ENCODE measurements at regions not wholly inside any gene's neighbourhood (a gene's known extent, or its start where the extent isn't known, plus 50 kb on each side); places are given as distances from the start of the nearest gene placed in this dataset.
A peak's percentile ranks its signal among the peaks of the same experiment; 100 is the strongest.

DNA sequence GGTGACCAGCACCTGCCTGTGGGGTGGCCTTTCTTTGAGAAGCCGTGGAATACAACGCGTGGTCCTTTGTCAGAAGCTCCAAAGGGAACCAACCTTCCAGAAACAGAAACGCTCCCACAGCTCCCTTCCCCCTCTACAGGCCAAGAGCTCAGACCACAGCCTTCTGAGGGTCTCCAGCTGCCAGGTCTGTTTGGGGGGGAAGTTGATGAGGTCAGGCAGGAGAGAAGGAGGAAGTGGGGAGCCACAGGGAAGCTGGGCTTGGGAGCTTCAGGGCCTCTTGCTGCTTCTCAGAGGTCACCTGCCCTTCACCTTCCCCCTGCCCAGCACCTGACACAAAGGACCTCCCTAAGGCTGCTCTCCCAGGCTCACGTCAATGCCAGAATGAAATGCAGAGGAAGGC, 287.7 kb upstream of the ID2 start:
- 72 to 92% (median 73%) methylated on average over 5 of the region's 5 CpGs for WGBS, 3 donors
- H3K27ac ChIP-seq (ENCODE audit: low read depth, low read length): no peak overlapping the region

DNA sequence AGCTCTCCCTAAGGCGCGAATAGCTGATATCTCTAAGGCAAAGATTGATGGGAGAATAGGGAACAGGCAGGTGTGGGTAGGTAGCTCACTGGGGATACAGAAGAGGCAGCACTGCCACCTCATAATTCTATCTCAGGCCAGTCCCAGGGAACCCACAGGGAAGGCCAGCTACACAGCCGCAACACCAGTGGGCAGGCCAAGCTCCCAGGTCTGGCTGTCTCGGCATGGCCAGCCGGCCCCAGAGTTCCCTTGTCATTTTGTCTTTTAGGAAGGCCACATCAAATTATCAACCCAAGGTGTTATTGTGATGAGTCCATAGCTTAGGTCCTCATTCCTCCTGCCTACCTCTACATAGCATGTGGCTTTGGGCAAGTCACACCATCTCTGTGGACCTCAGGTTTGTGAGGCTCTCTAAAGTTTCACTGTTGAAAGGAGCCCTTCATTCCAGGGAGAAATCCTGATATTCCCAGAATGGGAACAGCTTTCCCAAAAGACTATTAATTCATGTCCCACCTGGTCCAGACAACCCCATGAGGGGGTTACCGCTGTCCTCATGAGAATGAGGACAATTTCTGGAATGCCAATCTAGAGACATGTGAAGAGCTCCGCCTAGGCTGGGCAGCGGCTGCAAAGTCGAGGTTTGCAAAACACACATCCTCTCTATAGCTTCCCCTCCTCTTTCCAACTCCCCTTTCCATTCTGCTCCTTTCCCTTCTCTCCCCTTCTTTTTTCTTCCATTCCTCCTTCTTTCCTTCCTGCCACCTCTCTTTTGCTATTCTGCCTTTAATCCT, 287.1 kb upstream of the ID2 start:
- 81 to 93% (median 90%) methylated on average over 9 of the region's 9 CpGs for WGBS, 3 donors
- H3K27ac ChIP-seq (ENCODE audit: low read depth, low read length): no peak overlapping the region

DNA sequence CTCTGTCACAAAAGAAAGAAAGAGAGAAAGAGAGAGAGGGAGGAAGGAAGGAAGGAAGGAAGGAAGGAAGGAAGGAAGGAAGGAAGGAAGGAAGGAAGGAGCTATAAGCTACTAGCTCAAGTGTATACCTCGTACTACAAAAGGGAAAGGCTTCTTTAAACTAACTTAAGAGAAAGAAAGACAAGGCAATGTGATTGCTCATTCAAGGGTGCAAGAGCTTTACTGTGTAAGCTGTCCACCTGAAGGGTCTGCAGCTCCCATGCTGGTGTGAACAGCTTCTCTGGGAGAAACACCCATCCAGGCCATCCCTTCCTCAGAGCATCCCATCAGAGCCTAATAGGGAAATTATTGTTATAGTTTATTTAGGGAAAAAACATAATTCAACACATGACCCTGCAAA, 286.1 kb upstream of the ID2 start:
- WGBS, 3 donors: 43 to 89% (median 48%) methylated on average over 1 of the region's 1 CpG
- no peak overlapping the region for H3K27ac ChIP-seq (ENCODE audit: low read depth, low read length)

DNA sequence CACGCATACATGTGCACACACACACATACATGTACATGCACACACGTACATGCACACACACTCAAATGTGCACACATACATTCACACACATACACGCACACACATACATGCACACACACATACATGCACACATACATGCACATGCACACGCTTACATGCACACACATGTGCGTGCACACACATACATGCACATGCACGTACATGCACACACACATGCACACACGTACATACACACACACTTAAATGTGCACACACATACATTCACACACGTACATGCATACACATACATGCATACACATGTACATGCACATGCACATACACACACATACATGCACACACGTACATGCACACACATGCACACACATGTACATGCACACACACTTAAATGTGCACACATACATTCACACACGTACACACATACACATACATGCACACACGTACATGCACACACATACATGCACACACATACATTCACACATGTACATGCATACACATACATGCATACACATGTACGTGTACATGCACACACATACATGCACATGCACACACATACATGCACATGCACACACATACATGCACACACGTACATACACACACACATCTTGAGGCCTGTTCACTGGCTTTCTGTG, 283.7 kb upstream of the ID2 start:
- no peak overlapping the region for H3K27ac ChIP-seq (ENCODE audit: low read depth, low read length)
- WGBS, 3 donors: 82 to 93% (median 88%) methylated on average over 13 of the region's 13 CpGs

DNA sequence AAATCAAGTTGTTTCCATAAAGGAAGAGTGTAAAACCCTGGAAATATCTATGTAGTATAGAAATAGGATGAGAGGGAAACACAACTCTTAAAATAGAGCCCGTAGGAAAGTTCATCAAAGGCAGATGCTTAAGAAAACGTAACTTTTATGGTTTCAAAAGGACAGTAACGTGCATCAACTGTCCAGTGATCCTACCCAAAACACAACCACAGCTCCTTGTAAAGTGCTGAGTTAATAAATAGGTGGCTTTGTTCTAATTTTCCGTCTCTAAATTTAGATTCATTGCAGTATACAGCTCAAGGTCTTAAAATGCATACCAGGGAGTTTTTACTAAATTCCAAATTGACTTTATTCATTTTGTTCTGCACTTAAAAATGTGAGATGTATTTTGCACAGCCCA, 282.1 kb upstream of the ID2 start:
- WGBS, 3 donors: 87 to 95% (median 95%) methylated on average over 4 of the region's 4 CpGs
- no peak overlapping the region for H3K27ac ChIP-seq (ENCODE audit: low read depth, low read length)

DNA sequence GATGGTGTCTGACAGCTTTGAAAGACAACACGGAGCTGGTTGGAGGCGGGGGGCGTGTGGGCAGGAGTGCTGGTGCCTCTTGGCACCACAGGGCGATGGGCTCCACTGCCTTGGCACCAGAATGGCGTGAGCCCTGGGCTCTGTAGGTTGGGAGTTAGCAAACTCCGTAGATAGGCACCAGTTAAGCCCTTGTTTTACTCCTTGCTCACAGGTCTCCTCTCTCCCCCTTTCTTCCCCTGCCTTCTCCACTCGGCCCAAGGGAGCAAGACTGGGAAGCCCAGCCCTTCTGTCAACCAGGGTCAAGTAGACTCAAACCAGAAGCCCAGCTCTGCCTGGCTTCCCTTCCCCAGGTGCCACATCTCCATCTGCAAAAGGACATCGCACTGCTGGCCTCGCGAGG, 281.7 kb upstream of the ID2 start:
- WGBS, 3 donors: 85 to 90% (median 87%) methylated on average over 10 of the region's 10 CpGs

DNA sequence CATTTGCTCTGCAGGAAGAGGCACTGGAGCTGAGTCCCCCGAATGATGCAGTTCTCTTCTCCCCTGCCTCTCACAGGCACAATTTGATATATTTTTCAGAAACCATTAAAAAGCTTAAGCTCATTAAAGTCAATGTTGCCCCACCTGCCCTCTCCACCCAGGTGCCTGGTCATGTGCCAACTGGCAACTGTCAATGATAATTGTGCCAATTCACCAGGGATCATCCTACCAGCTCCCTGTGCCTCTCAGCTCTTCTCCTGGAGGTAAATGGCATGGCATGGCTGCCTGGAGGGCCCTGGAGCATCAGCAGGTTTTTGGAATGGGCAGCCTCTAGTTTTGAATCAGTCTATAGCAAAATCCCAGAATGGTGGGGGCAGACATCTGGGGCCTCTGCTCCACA, 279.6 kb upstream of the ID2 start:
- WGBS, 3 donors: 90 to 94% (median 93%) methylated on average over 1 of the region's 1 CpG

More for the DNA sequence above, 281.7 kb upstream of the ID2 start:
- no peak overlapping the region for H3K27ac ChIP-seq (ENCODE audit: low read depth, low read length)

DNA sequence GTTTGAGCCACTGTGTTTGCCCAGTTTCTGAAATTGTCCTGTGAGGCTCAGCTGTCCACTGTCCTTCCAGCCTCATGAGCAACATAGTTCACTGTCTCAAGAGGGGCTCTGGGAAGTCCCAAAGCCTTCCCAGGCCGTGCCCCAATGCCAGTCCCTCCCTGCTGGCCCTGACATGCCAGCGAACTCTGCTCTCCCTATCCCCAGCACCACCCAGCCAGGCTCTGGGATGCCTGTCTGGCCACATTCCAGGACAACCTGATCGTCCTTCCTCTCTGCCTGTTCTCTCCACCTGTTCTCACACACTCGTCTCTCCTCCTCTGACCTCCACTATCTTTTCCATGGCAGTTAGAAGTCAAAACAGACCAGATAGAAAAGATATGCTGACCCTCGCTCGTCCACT, 278.0 kb upstream of the ID2 start:
- H3K27ac ChIP-seq (ENCODE audit: low read depth, low read length): no peak overlapping the region
- WGBS, 3 donors: 67 to 89% (median 81%) methylated on average over 6 of the region's 6 CpGs

More for the DNA sequence above, 279.6 kb upstream of the ID2 start:
- no peak overlapping the region for H3K27ac ChIP-seq (ENCODE audit: low read depth, low read length)

DNA sequence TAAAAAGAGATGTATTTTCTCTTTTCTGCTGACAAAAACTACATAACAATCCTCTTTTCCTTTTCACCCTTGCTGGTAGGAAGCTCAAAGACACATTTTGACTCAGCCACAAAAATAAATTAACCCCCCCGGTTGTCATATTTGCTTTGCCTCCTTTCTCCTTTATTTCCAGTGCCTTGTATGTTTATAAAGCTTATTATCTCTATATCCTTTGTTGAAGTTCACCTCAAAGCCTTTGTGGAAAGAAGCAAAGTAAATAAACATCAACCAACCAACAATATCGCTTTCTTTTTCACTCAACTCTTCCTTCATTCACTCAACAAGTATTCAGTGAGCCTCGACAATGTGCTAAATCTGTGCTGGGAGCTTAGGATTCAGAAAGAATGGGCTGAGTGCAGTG, 276.5 kb upstream of the ID2 start:
- H3K27ac ChIP-seq (ENCODE audit: low read depth, low read length): no peak overlapping the region
- 92 to 98% (median 96%) methylated on average over 3 of the region's 3 CpGs for WGBS, 3 donors

DNA sequence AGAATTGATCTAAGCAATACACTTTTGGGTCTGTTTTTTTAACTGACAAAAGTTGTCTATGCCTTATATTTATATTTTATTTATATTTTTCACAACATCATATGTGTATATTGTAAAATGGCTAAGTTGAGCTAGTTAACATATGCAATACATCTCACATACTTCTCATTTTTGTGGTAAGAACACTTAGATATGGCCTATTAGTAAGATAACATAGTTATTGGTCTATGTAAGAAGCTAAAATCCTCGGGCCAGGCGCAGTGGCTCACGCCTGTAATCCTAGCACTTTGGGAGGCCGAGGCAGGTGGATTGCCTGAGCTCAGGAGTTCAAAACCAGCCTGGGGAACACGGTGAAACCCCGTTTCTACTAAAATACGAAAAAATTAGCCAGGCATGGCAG, 275.6 kb upstream of the ID2 start:
- H3K27ac ChIP-seq (ENCODE audit: low read depth, low read length): no peak overlapping the region
- 83% methylated on average over 7 of the region's 7 CpGs for WGBS, 3 donors

DNA sequence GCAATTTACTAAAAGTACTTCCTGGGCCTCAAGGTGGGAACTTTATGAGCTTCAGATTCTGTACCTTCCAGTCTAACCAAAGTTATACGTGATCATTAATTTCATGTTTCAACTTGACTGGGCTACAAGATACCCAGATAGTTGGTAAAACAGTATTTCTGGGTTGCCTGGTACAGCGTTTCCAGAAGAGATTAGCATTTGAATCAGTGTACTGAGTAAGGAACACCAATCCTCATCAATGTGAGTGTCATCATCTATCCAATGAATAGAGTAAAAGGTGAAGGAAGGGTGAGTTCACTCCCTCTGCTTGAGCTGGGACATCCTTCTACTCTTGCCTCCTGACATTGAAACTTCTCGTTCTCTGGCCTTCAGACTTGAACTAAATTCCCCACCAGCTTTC, 274.5 kb upstream of the ID2 start:
- H3K27ac ChIP-seq (ENCODE audit: low read depth, low read length): no peak overlapping the region
- WGBS, 3 donors: 96 to 99% (median 97%) methylated on average over 3 of the region's 3 CpGs

DNA sequence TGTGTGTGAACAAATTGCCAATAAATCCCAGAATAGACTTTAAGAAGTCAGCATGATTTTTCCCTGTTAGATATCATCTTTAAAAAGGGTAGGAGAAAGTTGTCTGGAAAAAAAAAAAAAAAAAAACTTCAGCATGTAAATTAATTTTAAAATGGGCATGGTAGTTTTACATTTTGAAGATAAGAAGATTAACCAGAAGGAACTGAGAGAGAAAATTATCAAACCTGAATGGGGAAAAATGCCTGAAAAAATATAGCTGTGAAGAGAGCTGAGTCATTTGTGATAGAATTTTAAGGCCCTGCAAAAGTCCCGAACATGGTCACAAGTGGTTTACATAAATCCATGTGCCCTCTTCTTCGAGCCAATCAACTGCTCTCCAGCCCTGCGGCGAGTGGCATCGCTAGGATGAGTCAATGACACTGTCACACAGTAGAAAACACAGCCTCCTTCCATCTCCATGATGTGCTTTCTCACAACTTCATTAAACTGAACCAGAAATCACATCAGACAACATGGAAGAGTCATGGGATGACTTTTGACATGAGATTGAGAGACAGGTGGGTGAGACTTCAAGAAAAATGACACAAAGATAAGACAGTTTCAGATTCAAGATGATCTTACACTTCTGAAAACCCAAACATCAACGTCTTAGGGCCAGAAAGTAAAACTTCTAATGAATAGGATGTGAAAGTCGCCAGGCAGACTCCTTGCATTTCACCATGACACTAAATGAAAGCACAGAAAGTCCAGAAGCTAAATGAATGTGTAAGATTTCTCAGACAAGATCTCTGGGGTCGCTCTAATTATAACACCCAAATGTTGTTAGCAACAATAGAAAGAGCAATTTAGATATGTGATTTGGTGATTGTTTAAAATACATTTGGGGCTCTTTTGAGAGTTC, 273.0 kb upstream of the ID2 start:
- WGBS, 3 donors: 86 to 92% (median 92%) methylated on average over 8 of the region's 8 CpGs
- H3K27ac ChIP-seq (ENCODE audit: low read depth, low read length): no peak overlapping the region

DNA sequence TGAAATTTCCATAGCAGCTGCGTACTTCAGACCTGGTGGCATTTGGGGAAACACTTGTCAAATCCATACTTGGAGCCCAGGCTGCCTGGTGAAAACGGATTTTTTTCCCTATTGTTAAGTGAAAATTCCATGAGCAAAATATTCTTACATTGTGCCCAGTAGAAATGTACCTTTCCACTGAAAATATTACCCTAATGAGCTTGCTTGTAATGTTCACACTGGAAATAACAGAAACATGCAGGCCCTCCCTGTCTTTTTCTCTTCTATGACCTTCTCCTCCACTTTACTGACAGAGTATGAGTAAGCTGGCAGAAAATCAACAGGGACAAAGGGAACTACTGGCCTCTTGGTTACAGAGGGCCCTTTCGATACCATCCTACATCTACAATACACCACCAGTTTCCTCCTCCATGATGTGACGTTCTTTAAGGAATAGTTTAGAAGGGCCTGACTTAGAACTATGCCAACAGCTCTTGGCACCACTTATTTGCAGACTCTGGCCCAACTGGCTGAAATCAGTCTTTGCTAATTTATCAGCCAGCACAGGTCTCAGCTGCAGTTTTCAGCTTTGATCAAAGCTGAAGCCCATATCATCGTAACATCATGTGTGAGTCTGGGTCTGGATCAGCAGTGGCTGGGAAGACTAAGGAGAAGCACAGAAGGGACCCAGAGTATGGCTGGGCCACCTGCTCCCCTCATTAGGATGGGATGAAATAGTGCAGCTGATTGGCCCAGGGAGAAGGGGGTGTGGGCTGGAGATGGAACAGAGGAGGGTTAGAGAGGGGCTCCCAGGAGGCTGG, 272.2 kb upstream of the ID2 start:
- H3K27ac ChIP-seq (ENCODE audit: low read depth, low read length): no peak overlapping the region
- WGBS, 3 donors: 72 to 79% (median 73%) methylated on average over 5 of the region's 5 CpGs

DNA sequence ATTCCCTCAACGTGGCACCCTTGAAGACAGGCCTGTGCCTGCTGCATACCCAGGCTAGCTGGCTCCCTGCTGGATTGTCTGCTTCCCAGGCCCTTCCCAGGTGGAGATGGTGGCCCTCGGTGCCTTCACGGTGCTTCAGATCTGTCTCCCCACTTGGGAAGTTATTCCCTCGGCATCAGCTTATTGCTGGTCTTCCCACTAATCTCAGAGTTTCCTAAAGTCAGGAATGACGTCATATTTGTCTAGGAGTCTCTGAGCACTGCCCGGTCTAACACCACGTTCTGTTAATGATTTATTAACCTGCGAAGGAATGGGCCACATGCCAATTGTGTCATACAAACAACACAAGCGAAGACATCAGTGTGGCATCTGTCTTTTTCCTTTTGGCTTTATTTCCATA, 269.8 kb upstream of the ID2 start:
- 31 to 69% (median 55%) methylated on average over 9 of the region's 9 CpGs for WGBS, 3 donors
- no peak overlapping the region for H3K27ac ChIP-seq (ENCODE audit: low read depth, low read length)

DNA sequence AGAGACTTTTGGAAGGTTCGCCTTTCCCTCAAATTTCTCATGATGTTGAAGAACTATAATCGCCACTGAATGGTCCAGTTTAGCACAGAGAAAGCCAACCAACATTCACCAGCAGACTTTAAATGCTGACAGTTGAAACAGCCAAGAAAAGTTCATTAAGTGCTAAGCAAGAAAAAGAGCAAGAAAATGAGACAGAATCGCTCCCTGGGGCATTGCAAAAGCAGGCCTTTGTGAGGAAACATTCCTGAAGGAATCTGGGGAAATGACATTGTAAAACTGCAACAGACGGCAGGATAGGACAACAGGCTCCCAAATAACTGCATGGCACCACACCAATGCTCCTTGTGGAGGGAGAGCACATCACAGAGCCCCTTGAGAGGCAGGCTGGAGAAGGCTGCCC, 269.3 kb upstream of the ID2 start:
- H3K27ac ChIP-seq (ENCODE audit: low read depth, low read length): peak overlapping the region; percentile 24
- WGBS, 3 donors: 32 to 75% (median 35%) methylated on average over 4 of the region's 4 CpGs

DNA sequence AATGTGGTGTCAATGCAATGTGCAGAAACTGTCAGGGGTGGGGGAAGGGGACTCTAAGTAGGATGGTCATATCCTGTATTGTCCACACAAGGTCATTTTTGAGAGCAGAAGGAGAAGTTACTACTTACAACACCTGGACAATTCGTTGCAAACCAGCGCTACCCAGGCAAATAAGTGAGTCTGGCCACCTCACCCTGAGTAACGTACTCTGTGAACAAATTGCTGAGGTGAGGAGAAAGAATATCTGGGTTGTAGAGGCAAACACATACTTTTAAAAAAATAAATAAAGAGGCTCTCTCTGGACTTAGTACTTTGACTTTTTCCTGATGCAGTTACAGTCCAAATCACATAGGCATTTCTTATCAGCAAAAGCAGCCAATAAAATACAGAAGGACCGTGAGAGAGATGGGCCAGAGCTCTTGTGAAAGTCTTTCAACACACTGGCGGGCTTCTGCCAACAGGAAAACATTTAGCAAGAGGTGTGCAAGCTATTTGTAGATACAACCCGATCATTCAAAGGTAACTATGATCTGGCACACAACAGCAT, 268.2 kb upstream of the ID2 start:
- no peak overlapping the region for H3K27ac ChIP-seq (ENCODE audit: low read depth, low read length)
- 20 to 43% (median 38%) methylated on average over 6 of the region's 6 CpGs for WGBS, 3 donors

DNA sequence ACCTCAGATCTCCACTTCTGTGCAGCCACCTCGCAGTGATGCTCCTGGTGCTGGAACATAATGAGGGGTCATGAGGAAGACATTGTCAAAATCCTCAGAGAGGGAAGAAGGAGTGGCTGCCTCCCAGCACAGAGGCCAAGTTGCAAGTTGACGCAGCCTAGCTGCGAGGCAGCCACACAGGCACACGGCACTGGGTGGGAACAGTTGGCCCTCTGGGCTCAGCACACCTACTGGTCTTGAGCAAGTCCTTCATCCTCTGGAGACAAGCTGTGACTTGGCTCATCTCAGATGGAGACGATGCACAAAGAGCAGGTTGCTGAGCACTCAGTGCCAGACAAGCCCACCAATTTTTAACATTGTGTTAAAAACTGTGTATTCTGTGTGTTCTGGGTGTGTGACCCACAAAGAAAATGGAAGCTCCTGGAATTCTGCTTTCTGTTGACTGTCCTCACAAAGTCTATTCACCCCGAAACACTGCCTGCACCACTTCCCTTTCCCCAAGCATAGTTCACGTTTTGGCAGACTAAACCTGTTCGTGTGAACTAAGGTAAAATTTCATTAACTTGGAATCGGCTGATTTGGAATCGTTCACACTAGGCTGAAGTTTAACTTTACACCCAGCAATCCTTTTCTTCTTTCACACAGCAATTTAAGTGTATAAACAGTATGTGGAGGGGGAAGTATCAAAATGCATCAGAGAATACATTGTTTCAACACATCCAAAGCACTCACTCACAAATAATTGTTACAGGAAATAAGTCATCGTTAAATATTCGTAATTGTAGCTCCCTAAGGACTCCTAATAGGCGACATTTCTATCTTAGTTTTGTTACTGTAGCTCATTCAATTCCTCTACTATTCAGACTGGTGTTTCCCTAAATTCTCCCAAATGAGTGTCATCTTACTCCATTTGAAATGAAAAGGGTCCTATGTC, 266.6 kb upstream of the ID2 start:
- 46 to 71% (median 50%) methylated on average over 13 of the region's 13 CpGs for WGBS, 3 donors

More for the DNA sequence above, 266.6 kb upstream of the ID2 start:
- no peak overlapping the region for H3K27ac ChIP-seq (ENCODE audit: low read depth, low read length)

All from adipose tissue (tissue), 3 donors.